ENCODE measurements at regions not wholly inside any gene's neighbourhood (a gene's known extent, or its start where the extent isn't known, plus 50 kb on each side); places are given as distances from the start of the nearest gene placed in this dataset.

DNA sequence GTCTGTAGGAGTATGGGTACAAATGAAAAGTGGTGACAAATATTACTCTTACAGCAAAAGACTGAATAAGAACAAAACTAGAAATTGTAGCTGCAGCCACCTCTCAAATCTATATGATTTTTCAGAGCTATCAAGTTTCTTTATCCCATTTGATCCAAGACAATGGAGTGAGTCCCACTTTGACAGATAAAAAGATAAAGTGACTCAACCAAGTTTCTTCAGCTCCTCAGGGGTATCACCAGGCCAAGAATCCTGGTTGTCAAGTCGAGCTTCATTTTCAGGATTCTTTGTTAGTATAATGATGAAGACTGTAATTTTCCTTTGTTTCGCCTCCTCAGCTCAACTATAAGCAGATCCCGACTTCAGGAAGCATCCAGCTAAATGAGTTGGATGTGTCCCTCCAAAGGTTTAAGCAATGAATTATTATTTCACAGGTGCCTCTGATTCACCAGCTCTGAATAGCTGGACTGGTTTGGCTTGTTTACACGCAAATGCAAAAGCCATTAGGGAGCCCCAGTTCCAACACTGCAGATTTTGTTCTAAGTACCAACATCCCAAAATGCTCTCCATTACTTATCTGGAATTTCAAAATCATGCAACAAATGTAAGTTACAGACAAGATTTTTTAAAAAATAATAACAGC is 238.9 kb downstream of the MAFB start:
- no peak for DNase-seq (ENCODE audit: low read depth in 2 of 2)

DNA sequence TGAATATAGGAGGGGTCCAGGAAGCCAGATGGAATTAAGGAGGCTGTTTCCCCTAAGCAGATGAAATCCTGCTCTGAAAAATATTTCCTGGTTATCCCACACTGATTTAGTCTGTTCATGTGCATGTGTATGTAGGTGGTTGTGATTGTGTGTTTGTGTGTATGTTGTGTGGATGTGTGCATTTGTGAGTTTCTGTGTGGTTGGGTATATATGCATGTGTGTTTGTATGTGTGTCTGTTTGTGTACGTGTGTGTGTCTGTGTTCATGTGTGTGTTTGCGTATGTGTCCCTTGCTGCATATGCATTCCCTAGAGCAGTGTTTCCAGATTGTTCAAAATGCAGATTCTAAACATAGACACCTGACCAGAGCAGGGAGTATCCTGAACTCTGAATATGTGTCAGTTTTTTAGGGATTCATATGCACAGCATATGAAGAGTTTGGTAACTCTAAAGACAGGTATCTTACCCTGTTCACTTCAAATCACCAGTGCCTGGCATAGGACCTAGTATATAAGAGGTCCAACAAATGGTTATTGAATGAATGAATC is 239.8 kb downstream of the MAFB start:
- DNase-seq (ENCODE audit: low read depth in 2 of 2): no peak

DNA sequence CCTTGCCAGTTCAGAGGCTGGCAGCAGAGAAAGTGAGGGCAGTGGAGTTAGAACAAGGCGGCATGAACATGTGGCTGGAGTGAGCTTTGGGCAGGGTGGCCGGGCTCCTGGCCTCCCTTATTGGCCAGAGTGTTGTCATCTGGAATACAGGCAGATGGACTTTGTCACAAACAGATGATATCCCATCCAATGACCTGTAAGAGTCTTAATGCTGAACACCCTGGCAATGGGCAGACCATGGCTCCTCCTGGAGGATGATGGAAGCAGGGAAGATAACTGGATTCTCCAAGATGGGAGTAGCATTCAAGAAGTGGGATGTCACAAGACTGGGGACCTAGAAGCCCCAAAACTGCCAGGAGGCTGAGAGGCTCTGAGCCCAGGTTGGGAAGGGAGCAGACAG is 242.1 kb downstream of the MAFB start:
- DNase-seq (ENCODE audit: low read depth in 2 of 2): no peak

DNA sequence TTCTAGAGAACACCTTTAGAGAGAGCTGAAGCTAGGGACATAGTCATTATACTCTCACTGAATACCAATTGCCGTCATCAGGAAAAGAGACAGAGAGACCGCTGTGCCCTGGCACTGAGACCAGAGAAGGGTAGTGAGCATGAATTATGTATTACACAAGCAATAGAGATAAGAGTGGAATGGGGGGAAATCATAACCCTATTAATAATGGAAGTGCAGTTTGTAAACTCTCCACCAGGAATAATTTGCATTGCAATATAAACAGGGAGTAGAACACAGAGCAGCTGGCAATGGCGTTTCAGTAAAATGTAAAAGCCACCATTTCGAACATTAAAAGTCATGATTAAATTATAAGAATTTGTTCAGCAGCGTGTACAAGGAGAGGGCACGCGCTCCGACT is 244.5 kb downstream of the MAFB start:
- DNase-seq (ENCODE audit: low read depth in 2 of 2): no peak

DNA sequence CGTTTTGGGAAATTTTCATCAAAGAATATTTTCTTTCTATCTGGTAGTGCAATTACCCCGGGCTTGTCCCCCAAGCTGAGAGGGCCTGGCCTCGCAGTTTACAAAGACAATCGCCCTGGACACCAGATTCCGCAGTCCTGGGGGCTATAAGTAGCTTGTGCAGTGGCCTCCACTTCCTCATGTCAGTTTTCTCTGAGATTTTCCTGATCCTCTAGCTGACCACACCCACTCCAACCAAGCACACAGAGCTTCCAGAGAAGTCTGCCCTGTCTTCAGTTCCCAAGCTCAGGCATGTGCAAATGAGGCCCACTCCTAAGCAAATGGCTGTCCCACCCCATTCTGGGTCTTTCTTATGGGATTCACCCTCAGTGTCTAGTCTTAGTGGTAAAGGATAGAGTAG is 245.3 kb downstream of the MAFB start:
- no peak for DNase-seq (ENCODE audit: low read depth in 2 of 2)

DNA sequence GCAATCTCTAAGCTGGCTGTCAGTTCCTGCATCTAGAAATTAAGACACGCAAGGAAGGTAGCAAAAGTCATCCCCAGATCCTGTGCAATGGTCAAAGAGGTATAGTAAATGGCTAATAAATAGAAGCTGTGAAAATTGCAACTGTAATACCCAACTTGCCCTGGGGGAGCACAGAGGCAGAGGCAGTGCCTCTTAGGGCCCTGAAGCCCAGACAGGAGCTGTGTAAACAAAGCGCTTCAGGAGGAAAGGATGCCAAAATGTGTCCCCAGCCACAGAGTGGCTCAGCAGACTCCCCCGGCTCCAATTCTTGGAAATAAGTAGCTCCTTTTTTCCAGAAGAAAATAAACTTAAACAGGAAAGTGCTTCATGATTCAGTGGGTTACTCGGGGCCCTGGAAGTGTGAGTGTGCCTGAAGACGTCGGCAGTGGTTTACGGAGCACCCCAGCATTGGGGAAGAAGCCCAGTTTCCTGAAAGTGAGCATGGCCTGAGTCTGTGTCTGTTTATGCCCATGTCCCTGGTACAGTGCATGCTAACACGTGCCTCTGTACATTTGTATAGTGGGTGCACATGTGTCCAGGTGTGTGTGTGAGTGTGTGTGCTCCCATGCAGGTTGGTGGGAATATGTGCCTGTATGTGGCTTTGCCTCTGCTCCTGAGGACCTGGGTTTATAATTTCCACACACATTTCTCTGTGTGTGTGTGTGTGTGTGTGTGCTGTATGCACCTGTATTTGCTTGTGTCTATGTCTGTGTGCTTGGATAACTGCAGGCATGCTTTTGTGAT is 246.7 kb downstream of the MAFB start:
- no peak for DNase-seq (ENCODE audit: low read depth in 2 of 2)

DNA sequence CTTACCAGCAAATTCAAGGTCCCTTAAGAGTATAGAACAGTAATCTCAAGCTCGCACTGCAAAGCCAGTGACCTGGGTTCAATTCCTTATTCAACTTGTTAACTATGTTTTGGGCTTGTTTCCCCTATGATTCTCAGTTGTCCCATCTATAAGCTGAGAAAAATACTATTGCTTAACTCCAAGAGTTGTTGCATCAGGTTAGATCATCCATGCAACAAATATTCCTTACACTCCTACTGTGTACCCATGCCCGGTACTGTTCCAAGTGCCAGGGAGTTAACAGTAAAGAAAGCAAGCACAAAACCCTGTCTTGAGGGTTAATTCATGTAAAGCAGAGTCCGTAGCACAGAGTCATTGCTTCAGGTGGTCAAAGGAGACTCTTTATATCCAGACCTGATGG is 247.3 kb downstream of the MAFB start:
- no peak for DNase-seq (ENCODE audit: low read depth in 2 of 2)

DNA sequence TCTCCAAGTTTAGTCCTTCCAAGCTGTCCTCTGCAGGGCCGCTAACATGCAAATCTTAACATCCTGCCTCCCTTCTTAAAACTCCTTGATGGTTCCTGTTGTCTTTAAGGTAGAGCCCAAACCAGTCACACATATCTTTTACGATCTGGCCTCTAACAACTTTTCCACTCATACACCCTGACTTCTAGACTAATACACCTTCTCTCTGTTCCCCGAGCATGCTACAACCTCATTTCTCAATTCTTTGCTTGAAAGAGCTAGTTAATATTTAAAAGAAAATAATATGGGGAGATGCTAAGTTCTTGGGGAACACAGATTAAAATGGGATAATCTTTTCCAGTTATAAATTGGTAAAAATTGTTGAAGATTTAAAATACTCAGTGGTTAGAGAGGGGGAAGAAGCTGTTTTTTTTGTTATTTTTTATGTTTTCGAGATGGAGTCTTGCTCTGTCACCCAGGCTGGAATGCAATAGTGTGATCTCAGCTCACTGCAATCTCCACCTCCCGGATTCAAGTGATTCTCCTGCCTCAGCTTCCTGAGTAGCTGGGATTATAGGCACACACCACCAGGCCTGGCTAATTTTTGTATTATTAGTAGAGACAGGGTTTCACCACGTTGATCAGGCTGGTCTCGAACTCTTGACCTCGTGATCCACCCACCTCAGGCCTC is 250.7 kb downstream of the MAFB start:
- DNase-seq (ENCODE audit: low read depth in 2 of 2): no peak

DNA sequence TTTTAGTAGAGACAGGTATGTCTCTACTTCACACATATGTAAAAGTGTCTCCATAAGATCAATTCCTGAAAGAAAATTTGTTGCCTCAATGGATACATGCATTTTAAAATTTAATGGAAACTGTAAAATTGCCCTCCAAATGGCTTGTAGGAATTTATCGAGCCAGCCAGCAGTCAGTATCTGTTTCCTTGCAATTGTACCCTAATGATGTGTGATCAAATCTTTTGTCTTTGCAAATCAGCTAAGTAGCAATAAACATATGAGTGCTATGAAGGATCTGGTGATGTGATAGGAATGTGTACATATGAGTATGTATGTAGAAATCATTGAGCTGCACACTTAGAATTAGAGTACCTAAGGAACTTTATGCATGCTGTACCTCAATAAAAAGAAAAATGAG is 253.0 kb downstream of the MAFB start:
- no peak for DNase-seq (ENCODE audit: low read depth in 2 of 2)

DNA sequence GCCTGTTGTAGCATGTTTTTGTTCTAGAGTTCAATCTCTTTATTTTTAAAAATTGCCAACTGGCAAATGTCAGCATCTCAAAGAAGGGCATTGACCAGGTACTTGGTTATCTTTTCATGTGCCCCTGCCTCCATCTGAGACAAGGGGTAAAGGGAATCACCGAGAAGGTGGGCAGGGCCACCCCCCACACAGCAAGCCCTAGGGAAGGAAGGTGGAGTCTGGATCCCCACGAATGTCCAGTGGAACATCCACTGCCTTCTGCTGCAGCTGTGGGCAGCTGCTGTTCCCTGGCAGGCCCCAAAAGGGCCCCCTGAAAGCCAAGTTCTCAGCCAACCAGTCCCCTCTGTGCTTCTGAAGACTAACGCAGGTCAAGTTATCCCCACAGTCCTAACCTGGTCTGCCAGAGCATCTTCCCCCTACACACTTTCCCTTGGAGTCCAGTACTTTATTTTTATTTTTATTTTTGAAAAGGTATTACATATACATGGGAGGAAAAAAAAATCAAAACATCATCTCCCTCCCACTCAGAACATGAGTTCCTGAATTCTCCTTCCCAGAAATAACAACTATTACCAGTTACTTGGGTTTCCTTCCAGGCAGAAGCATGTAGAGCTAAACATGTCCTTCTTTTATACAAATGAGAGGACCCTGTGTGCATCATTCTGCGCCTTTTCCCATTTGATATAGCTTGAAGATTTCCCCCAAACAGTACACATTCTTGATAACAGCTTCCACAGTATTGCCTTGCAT is 253.7 kb downstream of the MAFB start:
- DNase-seq (ENCODE audit: low read depth in 2 of 2): no peak

DNA sequence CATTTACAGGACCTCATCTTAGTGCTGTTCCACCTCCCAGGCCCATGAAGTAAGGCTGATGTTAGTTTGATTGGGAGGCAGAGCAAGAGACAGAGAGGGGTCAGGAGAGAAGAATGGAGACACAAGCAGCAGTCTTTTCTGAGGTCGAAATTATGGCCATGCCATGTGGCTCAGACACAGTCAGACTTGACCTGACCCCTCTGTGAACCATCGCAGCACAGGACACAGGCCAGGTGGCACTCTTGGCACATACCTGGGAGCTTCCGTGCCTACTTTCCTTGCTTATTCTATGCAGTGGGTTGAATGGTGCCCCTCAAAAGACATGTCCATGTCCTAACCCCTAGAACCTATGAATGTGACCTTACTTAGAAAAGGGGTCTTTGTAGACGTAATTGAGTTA is 254.9 kb downstream of the MAFB start:
- no peak for DNase-seq (ENCODE audit: low read depth in 2 of 2)

DNA sequence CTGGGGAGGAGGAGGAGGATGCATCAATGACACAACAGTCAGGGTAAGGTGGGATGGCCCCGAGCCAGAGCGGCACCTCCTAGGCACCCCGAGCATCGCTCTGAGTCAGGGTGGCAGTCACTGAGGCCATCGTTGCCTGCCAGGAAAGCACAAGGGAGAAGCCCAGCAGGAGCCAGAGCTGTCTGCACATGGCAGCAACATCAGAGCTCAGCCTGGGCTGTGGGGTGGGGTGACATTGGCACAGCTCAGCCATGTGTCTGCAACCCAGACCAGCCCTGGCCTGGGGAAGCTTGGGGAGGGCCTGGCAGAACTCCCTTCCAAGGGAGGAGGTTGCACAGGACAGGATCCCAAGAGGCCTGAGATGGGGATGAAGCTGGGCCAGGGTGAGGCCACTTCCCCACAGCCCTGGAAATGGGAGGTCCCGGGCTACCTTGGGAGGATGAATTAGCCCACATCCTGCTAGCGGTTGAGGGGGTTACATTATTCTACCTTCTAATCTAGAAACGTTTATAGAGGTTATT is 255.6 kb downstream of the MAFB start:
- DNase-seq (ENCODE audit: low read depth in 2 of 2): no peak

DNA sequence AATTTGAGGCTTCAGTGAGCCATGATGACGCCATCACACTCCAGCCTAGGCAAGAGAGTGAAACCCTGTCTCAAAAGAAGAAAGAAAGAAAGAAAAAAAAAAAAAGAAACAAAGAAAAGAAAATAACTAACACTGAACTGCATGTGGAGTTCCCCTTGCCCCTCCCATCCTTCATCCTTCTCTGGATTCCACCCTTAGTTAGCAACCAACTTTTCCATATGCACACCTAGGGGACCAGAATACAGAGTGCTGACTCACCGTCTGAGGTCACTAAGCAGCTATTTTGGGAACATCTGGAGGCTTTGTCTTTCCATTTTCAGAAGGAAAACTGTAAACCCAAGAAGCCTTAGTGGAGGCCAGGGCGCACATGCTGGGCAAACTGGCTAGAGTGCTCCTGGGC is 257.4 kb downstream of the MAFB start:
- DNase-seq (ENCODE audit: low read depth in 2 of 2): no peak

DNA sequence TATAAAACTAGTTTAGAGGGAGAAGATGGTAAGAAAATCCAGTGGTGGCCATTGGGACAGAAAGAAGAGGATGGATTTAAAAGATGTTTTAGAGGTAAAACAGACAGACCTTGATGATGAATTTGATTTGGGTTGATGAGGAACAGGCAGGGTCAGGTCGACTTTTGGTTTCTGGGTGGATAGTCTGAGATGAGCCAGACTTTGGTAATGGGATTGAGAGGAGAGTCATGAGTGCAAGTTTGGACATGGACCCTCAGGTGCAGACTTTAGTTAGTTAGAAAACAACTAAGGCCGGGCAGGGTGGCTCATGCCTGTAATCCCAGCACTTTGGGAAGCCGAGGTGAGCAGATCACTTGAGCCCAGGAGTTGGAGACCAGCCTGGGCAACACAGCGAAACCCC is 257.9 kb downstream of the MAFB start:
- DNase-seq (ENCODE audit: low read depth in 2 of 2): no peak

DNA sequence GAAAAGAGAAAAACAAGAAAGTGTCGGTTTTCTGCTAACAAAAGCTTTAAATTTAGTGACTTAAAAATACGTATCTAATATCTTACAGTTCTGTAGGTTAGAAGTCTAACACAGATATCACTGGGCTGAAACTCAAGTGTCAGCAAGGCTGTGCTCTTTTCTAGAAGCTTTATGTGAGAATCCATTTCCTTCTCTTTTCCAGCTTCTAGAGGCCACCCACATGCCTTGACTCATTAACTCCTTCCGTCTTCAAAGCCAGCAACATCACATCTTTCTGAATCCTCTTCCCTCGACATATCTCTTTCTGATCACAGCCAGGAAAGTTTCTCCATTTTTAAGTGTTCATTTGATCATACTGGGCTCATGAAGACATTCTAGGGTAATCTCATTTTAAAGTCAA is 262.0 kb downstream of the MAFB start:
- DNase-seq (ENCODE audit: low read depth in 2 of 2): no peak

DNA sequence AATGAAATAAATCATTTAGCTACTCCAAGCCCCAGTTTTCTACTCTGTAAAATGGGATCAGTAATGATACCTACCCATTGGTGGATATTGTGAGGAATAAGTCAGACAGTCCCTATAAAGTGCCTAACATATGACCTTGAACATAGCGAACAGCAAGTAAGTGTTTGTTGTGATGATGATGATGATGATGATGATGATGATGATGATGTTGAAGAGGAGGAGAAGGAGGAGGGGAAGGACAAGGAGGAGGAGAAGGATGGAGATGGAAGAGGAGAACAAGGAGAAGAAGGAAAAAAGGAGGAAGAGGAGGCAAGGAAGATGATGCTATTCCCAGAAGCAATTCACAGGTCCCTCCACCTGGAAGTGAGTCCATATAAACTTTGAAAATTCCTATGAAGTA is 264.3 kb downstream of the MAFB start:
- DNase-seq (ENCODE audit: low read depth in 2 of 2): no peak

DNA sequence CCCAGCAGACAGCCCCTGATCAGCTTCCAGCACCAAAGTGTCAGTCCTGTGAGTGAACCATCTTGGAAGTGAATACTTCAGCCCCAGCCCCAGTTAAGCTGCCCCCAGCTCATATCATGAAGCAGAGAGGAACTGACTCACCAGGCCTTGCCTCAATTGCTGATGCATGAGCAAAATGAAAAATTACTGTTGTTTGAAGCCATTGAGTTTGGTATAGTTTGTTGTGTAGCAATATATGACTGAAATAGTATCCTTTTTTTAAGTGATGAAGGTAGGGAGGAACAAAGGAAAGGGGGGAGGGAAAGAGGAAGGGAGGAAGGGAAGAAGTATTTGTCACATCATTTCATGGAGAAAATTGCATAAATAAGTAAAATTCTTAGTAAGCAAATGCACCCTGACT is 266.4 kb downstream of the MAFB start:
- DNase-seq (ENCODE audit: low read depth in 2 of 2): no peak

DNA sequence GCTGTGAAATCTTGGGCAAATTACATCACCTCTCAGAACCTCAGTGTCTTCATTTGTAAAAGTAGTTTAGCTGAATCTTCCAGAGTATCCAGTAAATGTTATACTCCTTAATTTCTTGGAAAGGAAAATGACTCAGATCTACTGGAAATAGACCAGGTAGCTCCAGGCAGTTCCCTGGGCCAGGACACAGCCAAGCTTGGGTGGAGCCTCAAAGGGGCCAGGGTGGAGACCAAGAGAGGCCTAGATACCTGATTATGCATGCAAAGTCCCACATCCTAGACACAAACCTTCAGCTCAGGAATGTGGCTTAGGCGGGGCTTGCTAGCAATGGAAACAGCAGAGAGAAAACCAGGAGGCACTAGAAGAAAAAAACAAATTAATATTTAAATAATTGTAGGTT is 272.8 kb downstream of the MAFB start:
- DNase-seq (ENCODE audit: low read depth in 2 of 2): no peak

DNA sequence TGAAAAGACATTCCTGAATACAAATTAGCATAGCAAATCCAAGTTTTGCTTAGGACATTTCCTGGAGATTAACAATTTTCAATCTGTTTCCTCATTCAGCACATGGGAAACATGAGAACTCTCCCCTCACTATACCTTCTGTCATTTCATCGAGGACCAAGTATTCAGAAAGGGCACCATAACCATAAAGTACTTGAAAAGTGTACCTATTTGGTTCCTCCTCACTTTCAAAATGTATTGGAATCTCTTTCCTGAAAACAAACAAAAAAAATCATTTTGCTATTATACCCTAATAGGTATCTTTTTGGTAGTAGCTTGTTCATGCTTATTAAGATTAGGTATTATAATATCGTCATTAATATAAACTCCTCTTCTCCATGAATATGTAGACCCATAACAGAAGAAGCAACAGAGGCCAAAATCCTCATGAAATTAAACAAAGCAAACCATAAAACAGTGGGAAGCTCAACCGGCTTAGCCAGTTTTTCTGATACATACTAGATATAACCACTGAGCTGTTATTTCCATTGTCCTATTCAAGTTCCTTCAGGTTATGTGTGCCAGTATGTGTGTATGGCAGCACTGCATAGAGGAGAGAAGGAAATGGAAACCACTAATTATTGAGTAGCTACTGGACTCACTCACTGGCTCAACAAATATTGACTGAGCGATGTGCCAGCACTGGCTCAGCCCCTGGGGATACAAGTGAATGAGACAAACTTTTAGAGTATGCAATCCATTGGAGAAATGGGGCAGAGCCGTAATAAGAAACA is 274.0 kb downstream of the MAFB start:
- DNase-seq (ENCODE audit: low read depth in 2 of 2): no peak

DNA sequence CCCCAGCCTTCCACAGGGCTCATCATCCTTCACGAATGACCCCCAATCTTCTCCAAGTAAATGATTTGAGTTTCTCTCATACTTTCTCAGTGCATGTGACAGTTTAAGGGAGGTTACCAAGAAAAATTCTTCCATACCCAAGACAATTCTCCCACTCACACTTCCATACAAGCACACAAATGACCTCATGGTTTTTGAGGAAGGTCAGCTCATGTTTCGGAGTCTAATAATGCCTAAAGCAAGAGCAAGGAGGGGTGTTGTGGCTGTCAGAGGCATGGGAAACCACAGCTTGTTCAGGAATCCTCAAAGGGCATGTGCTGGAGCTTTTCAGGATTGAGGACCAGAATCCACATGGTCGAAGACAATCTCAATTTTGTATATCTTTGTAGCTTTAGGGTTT is 279.0 kb downstream of the MAFB start:
- no peak for DNase-seq (ENCODE audit: low read depth in 2 of 2)

DNA sequence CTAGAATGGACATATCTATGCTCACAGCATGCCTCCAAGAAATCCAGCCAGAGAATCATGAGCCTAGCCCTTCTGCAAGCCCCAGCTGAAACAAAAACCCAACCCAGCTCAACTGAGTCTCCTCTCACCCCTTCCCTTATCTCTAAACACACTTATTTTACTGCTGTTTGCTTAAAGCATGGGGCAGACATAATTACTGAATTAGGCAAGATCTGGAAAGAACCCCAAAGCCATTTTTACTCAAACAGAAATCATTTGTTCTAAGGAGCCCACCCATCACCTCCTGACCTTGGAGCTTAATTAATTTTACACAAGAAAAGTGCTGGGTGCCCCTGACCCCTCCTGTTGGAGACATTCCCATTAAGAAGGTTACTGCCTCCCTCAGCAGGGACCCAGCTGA is 291.6 kb downstream of the MAFB start:
- DNase-seq (ENCODE audit: low read depth in 2 of 2): no peak
